Pancreas (tissue), 10 donors: ENCODE measurements at regions not wholly inside any gene's neighbourhood (a gene's known extent, or its start where the extent isn't known, plus 50 kb on each side); places are given as distances from the start of the nearest gene placed in this dataset.

Experiments used
- ATAC-seq, 4 donors: fragments of 200-7000 bp; cut with Tn5 transposase; one replicate each; pipeline versions ENCODE4 v1.8.0 to v1.9.1; 2020; ENCODE audit warnings: mild to moderate bottlenecking in 4 of 4, moderate library complexity in 4 of 4
- DNase-seq, 6 donors: peaks; one replicate each; pipeline ENCODE4 v3.0.0-alpha.2; 2020
- FAIRE-seq: peaks from 2 replicates; lab custom pipeline; 2012; peaks lifted over from hg19 to GRCh38; lab: Jason Lieb, UNC
- H3K27ac ChIP-seq, 4 donors: fragments of 200-600 bp; sonication (generic); 1 replicate in 3 of 4; 2 replicates in 1 of 4; pipeline versions ENCODE4 v1.5.0 to v1.8.0; 2020
- H3K27me3 ChIP-seq, 4 donors: fragments of 200-600 bp; one replicate each; pipeline ENCODE4 v1.8.0; 2021
- H3K36me3 ChIP-seq, 3 donors: fragments of 200-600 bp; sonication (generic) in 1 of 3; one replicate each; pipeline versions ENCODE4 v1.5.0 to v1.8.0; 2020 to 2021
- H3K4me1 ChIP-seq, 3 donors: fragments of 200-600 bp; one replicate each; pipeline ENCODE4 v1.8.0; 2021
- H3K4me3 ChIP-seq, 4 donors: fragments of 200-600 bp; sonication (generic) in 2 of 4; one replicate each; pipeline versions ENCODE4 v1.5.0 to v1.8.0; 2020 to 2021
- H3K9me3 ChIP-seq, 4 donors: fragments of 200-600 bp; one replicate each; pipeline ENCODE4 v1.8.0; 2021
- CTCF ChIP-seq, 4 donors: fragments of 200-600 bp; sonication (generic) in 3 of 4; IDR thresholded peaks; one replicate each; pipeline versions ENCODE4 v1.5.0 to v1.8.0; 2021; ENCODE audit warnings: antibody characterized with exemption in 4 of 4
- WGBS, 2 donors: extraction: QIAGEN DNeasy Blood & Tissue Kit; methylation state at CpG; one replicate each; pipeline ENCODE4 v1.1.7; 2013; 5-methylcytosine and 5-hydroxymethylcytosine counted together
- intact Hi-C, 3 donors: fragments of 100-400 bp; cut with DNase I; formaldehyde crosslinking; loops; one replicate each; pipeline versions ENCODE4 v1.11.1 to v1.14.2; 2022
- donor health status: healthy with polysubstance abuse.
- donor health status: DM: no; HTN: no; CAD: no; lungs with moderate emphysema.
- donor health status: DM: no; HTN: no; CAD: no.
- donor health status: control.
- donor health status: control.
- donor health status: Bipolar disorder and iron deficiency.
- donor health status: DM: yes; HTN: yes; CAD: no.
- donor health status: DM: no; HTN: no; CAD: no.
- donor health status: DM: no; HTN: no; CAD: no.
- donor health status: DM: yes; HTN: yes; CAD: no.

DNA sequence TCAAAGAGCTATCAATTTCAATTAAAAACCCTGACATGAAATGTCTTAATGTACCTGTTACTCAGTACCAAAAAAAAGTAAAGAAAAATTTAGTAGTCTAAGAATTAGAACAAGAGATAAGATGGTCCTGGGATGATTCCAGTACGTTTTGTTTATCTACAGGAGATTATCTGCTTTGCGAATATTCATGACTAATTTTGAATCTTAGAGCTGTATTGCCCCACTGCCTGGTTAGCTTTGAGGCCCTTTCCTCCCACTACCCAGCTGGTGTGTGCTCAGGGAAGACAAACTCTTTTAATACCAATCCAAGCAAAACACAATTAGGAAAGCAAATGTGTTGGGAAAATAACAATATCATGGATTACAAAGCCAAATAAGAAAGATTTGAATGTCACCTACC lies 263.5 kb downstream of the FOXG1 start:
- FAIRE-seq (no peak), ATAC-seq (no peak), DNase-seq (no peak)
- Histone ChIP-seq H3K27ac (no peak overlapping the region), H3K9me3 (no peaks in the 10 kb centered on the region), H3K4me1 (no peaks in the 10 kb centered on the region), H3K27me3 (peaks cover 0 to 4% (median 0%) of the 10 kb centered on the region in 4 donors), H3K4me3 (no peak overlapping the region), H3K36me3 (no peaks in the 10 kb centered on the region)
- intact Hi-C loops = no loop called here
- TF ChIP-seq CTCF (IDR thresholded peaks at IDR 0.05) = no peak
- 41 to 46% methylated on average over 2 of the region's 2 CpGs for WGBS, 2 donors

DNA sequence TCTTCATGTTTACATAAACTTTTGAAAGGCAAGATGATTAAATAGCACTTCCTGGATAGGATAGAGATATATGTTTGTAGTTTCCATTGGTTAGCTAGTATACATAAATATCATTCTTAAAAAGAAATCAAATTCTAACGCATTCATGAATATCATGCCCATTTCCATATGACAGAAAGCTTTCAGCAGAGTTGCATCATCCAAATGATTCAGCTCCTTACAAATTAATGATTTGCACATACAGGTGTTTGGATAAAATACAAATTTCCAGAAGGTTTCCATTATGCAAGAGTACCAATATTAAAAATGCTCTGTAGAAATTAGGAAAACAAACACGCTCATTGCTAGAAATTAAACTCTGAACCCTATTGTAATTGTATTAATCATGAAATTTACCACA lies 264.4 kb downstream of the FOXG1 start:
- Histone ChIP-seq H3K9me3 (no peaks in the 10 kb centered on the region), H3K27me3 (peaks cover 0 to 4% (median 0%) of the 10 kb centered on the region in 4 donors), H3K4me3 (no peak overlapping the region), H3K36me3 (no peaks in the 10 kb centered on the region), H3K4me1 (no peaks in the 10 kb centered on the region), H3K27ac (no peak overlapping the region)
- ATAC-seq (no peak), DNase-seq (no peak), FAIRE-seq (no peak)
- no peak for TF ChIP-seq CTCF (IDR thresholded peaks at IDR 0.05)
- WGBS, 2 donors = 90 to 96% methylated on average over 2 of the region's 2 CpGs
- intact Hi-C loops = no loop called here

- FAIRE-seq (no peak), DNase-seq (no peak), ATAC-seq (no peak)
- intact Hi-C loops = no loop called here
- TF ChIP-seq CTCF (IDR thresholded peaks at IDR 0.05) = no peak
- whole genome bisulfite sequencing, 2 donors = 40 to 57% methylated on average over 3 of the region's 3 CpGs
- no peaks in the 10 kb centered on the region for H3K36me3 ChIP-seq
- no peak overlapping the region for H3K27ac ChIP-seq
- H3K4me1 ChIP-seq = no peaks in the 10 kb centered on the region
- peaks cover 0 to 4% (median 0%) of the 10 kb centered on the region in 4 donors for H3K27me3 ChIP-seq
- no peak overlapping the region for H3K4me3 ChIP-seq
- H3K9me3 ChIP-seq = no peaks in the 10 kb centered on the region
Observed at GRCh38 chr14:29035134-29035533, 268.5 kb downstream of the FOXG1 start.

- Histone ChIP-seq H3K27ac (no peak overlapping the region), H3K4me1 (no peaks in the 10 kb centered on the region), H3K4me3 (no peak overlapping the region), H3K36me3 (no peaks in the 10 kb centered on the region), H3K9me3 (no peaks in the 10 kb centered on the region), H3K27me3 (no peaks in the 10 kb centered on the region)
- TF ChIP-seq CTCF (IDR thresholded peaks at IDR 0.05) = no peak
- intact Hi-C loops = no loop called here
- DNase-seq (no peak), ATAC-seq (no peak), FAIRE-seq (no peak)
Observed at GRCh38 chr14:29037411-29037810, 270.8 kb downstream of the FOXG1 start.

DNA sequence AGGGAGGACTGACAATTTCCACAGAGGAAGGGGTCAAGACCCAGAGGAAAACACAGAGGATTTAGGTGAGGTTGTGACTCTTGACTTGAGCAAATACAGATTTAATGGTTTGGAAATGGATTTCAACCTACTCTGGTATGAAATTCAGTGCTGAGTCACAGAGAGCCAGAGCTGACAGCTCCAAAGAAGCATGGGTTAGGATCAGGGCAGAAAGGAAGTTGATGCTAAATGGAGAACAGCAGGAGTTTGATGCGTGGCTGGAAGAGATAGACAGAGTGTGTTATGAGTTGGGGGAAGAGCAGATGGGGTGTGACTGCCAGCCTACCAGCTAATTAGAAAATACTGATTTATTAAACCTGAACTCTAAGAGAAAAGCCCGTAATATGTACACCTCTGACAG lies 272.6 kb downstream of the FOXG1 start:
- H3K4me1 ChIP-seq = no peaks in the 10 kb centered on the region
- no peaks in the 10 kb centered on the region for H3K36me3 ChIP-seq
- DNase-seq = no peak
- no peaks in the 10 kb centered on the region for H3K27me3 ChIP-seq
- no peaks in the 10 kb centered on the region for H3K9me3 ChIP-seq
- TF ChIP-seq CTCF (IDR thresholded peaks at IDR 0.05) = no peak
- no peak overlapping the region for H3K4me3 ChIP-seq
- FAIRE-seq = no peak
- 45 to 50% methylated on average over 2 of the region's 2 CpGs for WGBS, 2 donors
- H3K27ac ChIP-seq = no peak overlapping the region
- ATAC-seq = no peak
- intact Hi-C loops = no loop called here
